Posterior cingulate gyrus (tissue), 11 donors: ENCODE measurements at regions not wholly inside any gene's neighbourhood (a gene's known extent, or its start where the extent isn't known, plus 50 kb on each side); places are given as distances from the start of the nearest gene placed in this dataset.
"Not testable (repeated sequence)": the region's sequence is repeated elsewhere in the genome, so short reads cannot be mapped to it uniquely, and the experiment has no call there.

Experiments
- DNase-seq, 10 donors: peaks; one replicate each; pipeline versions ENCODE4 v3.0.0 to v3.0.0-alpha.2; 2020 to 2021; ENCODE audit warnings: mixed read lengths in 3 of 10
- intact Hi-C: fragments of 100-400 bp; cut with DNase I; formaldehyde crosslinking; loops from one replicate; pipeline ENCODE4 v1.15.1; 2023

DNA sequence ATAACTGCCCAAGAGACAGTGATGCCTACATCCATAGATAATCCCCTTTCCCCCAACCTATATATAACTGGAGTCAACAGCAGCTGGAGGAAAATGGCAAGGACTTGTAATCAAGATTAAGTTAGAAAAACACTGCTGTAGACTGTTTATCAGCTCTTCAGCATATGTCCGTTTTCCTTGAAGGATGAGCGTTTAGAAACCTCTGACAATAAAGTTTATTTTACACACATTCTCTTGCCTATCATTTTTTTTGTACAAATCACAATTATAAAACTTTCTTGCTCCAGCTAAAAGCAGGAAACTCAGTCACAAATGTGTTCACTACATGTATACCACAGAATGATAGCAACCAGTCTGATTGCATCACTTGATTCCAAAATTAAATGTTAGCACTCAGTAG is 50.8 kb downstream of the PPIAL4G start:
- intact Hi-C loops, DNase-seq: not testable (repeated sequence)

- intact Hi-C loops, DNase-seq: not testable (repeated sequence)
Measured at GRCh38 chr1:148429856-148430255, 53.2 kb downstream of the PPIAL4G start.

DNA sequence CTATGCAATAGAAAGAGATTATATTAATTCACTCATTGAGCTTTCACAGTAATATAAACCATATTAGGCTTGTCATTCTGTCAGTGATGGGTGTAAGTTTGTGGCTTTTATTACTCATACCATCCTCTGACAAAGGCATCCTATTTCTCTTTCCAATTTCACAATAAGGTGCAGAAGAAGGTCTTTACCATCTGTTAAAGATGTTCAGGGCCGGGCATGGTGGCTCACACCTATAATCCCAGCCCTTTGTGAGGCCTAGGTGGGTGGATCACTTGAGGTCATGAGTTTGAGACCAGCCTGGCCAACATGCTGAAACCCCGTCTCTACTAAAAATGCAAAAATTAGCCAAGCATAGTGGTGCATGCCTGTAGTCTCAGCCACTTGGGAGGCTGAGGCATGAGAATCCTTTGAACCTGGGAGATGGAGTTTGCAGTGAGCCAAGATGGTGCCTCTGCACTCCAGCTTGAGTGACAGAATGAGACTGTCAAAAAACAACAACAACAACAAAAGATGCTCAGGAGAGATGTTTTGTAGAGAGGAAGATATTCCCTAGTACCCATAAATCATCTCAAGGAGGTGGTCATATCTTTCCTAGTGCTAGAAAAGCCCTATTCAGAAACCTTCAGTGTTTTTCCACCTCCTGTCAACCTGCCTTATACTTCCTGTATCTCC is 56.0 kb downstream of the PPIAL4G start:
- intact Hi-C loops, DNase-seq: not testable (repeated sequence)

DNA sequence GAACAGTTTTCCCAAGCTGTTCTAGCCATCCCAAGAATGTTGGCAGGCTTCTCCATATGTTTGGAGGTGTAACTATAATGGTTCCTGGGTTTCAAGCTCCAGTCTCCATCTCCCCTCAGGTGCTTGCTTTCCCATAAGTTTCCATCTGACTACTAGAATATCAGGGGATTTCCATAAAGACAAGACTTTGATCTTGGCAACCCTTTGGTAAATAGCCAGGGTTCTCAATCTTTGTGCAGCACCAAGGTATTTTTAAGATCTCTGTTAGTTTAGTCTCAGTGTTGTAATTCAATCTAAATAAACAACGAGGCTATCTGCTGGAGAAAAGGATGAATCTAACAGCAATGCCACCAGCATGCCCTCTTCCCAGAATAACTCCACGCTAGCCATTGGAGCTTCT is 56.7 kb downstream of the PPIAL4G start:
- intact Hi-C loops = not testable (repeated sequence)

DNA sequence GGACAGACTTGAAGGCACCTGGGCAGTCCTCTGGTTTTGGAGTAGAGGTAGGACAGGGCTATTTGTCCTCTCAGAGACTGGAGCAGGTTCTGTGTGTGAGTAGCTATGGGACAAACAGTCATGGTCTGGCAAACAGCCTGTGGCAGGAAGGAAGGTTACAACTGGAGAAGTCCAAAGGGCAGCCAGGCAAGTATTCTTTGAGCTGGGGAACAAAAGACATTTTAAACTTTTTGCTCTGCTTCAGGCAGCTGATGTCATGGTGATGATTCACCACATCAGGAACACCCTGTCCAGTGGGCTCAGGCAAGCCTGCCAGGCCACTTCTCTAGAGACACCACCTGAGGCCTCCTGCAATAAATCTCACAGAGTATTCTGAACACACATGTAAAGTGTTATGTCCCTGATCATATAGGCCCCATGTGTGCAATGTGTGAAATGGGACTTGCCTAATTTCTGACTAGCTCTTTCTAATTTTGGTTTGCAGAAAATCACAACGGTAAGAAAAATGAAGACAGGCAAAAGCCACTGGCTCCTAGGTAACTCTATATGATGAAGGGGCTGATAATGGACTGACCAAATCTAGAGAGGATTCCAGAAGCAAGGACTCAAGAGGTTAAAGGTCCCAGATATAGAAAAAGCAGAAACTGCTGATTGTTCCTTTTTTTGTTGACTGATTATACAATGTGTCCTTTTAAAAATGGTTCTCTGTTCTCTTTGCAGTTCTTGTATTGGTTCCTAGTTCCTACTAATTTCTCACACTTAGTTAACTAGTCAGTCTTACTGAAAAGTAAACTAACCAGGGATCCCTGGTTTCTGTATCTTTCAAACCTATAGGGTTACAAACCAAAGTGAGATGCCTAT is 58.7 kb downstream of the PPIAL4G start:
- intact Hi-C loops = not testable (repeated sequence)

More for the DNA sequence above, 56.7 kb downstream of the PPIAL4G start:
- not testable (repeated sequence) for DNase-seq

GRCh38 chr1:148422921-148423320 is 60.2 kb downstream of the PPIAL4G start:
- intact Hi-C loops, DNase-seq: not testable (repeated sequence)

More for the DNA sequence above, 58.7 kb downstream of the PPIAL4G start:
- DNase-seq = not testable (repeated sequence)

DNA sequence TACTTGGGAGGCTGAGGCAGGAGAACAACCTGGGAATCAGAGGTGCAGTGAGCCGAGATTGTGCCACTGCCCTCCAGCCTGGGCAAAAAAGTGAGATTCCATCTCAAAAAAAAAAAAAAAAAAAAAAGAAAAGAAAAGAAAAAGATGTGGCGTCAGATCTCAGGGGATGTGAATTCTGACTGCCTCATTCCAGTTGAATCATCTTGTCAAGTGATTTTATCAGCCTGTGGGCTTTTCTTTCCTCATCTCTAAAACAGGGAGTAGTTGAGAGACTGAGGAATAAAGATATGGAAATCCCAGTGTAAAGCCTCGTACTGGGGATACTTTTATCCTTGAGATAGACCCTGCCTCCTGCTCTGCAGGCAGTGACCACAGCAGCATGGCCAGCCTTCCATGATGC is 65.9 kb downstream of the PPIAL4G start:
- intact Hi-C loops, DNase-seq: not testable (repeated sequence)

GRCh38 chr1:148413385-148413784 is 69.7 kb downstream of the PPIAL4G start:
- DNase-seq, intact Hi-C loops: not testable (repeated sequence)

DNA sequence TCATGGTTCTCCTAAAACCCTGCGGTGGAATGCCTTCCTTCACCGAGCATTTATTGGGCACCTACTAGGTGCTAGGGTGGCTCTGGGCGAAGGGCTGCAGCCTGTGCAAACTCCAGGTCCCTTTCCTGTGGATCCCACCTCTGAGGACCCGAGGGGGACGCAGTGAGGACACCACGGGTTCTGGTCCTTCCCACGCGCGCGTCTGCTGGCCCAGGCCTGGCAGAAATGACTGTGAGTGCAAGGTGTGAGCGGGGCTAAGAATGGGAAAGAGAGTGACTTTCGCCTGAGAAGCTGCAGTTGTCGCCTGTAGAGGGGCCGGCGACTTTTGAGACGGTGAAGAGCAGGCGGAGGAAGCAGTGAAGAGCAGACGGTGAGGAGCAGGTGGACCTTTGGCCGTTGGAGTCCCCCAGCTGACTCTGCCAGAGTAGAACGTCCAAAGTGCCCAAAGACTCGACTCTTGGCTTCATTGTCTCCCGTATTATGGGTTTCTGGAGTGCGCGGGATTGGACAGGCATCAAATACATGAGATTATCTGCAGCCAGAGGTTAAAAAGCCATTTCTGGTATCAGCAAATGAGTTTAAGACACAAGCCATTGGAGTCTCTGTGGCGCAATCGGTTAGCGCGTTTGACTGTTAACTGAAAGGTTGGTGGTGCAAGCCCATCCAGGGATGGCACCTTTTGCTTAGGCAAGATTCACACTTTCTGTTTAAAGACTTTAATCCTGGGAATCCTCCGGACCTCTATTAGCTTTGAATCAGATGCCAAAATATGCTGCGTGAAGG is 78.1 kb downstream of the PPIAL4G start:
- intact Hi-C loops = not testable (repeated sequence)

GRCh38 chr1:148403925-148404324 is 79.2 kb downstream of the PPIAL4G start:
- intact Hi-C loops, DNase-seq: not testable (repeated sequence)

More for the DNA sequence above, 78.1 kb downstream of the PPIAL4G start:
- DNase-seq = not testable (repeated sequence)

DNA sequence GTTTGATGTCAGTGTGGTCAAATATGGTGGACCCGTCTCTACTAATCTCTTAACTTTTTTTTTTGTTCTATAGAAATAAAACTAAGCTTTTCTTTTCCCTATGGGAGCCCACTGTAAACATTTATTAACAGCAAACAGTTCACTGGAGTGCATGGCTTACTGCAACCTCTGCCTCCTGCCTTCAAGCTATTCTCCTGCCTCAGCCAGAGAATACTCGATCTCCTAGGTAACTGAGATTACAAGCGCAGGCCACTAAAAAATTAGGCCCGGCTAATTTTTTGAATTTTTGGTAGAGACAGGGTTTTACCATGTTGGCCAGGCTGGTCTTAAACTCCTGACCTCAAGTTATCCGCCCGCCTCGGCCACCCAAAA is 80.0 kb downstream of the PPIAL4G start:
- intact Hi-C loops, DNase-seq: not testable (repeated sequence)

DNA sequence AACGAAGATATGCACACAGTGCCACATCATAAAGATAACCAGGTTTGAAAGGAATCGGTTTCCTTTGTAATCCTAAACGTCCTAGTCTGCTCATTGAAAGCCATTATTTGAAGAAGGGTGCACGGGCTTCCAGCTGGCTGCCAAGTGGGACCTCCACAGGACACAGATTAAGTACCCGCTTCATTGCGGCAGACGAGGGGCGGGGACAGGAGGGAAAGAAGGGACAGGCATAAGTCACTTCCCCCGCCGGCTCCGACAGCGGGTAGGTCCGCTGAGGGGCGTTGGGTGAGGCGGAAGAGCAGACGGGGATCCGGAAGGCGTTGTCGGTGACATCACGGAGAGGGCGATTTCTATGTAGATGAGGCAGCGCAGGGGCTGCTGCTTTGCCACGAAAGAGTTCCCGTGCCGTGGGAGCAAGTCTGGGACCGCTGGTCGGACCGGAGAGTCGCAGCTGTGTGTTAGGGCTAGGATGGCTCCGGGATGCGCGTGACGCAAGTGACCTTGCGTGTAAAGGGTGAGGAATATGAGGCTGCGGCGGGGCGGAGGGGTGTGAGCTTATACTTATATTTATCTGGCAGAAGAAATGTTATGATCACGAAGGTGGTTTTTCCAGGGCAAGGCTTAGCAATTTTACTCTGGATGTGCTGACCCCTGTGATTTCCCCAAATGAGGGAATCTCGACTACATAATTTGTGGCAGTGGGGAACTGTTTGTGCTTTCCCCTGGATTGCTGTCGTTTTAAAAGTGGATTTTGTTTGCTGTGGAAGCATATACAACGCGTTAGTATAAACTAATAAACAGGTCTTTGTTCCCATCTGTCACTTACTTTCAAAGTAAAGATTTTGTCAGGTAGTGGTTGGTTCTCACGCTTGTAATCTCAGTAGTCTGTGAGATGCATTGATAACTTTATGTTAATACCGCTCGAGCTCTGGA is 80.7 kb downstream of the PPIAL4G start:
- intact Hi-C loops = not testable (repeated sequence)

DNA sequence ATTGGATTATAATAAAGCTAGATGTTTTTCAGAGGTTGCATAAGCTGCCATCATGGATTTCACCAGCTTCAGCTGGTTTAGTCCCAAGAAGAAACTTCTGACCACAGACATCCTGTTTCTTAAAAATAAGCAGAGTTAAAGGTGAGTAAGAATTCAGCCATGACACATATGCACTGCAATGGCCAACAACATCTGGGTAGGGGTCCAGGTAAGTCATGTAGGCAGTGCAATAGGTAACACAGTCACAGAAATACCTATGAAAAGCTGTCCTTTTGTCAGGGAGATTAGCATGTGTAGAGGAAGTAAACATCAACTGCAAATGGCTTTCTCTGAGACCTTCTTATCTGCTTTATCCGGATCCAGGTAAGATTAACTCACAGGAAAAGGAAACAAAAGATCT is 85.6 kb downstream of the PPIAL4G start:
- DNase-seq, intact Hi-C loops: not testable (repeated sequence)

More for the DNA sequence above, 80.7 kb downstream of the PPIAL4G start:
- DNase-seq = peak; percentile 45 to 95 (median 67)

DNA sequence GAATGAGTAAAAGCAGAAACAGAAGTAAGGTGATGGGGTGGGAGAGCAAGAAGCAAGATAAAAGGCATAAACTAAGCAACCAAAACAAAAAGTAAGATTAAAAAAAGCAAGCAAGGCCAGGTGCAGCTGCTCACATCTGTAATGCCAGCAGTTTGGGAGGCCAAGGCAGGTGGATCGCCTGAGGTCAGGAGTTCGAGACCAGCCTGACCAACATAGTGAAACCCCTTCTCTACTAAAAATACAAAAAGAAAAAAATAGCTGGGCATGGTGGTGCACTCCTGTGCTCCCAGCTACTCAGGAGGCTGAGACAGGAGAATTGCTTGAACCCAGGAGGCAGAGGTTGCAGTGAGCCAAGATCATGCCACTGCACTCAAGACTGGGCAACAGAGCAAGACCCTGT is 90.6 kb downstream of the PPIAL4G start:
- intact Hi-C loops, DNase-seq: not testable (repeated sequence)

GRCh38 chr1:148391323-148391722 is 91.8 kb downstream of the PPIAL4G start:
- DNase-seq, intact Hi-C loops: not testable (repeated sequence)

- no peak for DNase-seq
- intact Hi-C loops = no loop called here
Measured at GRCh38 chr1:148389027-148389339, 94.1 kb downstream of the PPIAL4G start.

GRCh38 chr1:148388260-148389026 is 94.7 kb downstream of the PPIAL4G start:
- intact Hi-C loops = no loop called here
- DNase-seq = peak; percentile 89 to 99 (median 94)

GRCh38 chr1:148387949-148388259 is 95.2 kb downstream of the PPIAL4G start:
- DNase-seq, intact Hi-C loops: not testable (repeated sequence)
